HG03103 (cell line): ENCODE measurements at regions not wholly inside any gene's neighbourhood (a gene's known extent, or its start where the extent isn't known, plus 50 kb on each side); places are given as distances from the start of the nearest gene placed in this dataset.

Experiments used
- ATAC-seq: cut with Tn5 transposase; IDR thresholded peaks from one replicate; pipeline ENCODE4 v1.9.1; 2021; ENCODE audit warnings: low read depth; ENCODE audit not compliant: unreplicated experiment

DNA sequence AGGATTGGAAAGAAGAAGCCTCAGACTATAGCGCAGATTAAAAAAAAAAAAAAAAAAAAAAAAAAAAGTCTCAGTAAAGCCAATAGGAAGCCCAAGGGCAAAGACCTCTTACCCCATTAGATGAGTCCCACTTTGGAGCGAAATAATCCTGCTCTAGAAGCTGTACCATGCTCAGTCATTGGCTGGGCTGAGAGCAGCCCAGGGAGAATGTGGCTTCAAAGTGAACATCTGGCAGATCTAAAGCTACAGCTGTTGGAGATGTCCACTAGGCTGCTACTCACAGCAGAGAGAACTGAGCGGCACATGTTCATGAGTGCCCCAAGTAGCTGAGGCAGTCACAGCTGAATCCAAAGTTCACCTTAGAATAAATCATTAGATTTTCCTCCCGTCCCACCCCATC is 560.9 kb downstream of the MED13L start:
- ATAC-seq, result no peak

DNA sequence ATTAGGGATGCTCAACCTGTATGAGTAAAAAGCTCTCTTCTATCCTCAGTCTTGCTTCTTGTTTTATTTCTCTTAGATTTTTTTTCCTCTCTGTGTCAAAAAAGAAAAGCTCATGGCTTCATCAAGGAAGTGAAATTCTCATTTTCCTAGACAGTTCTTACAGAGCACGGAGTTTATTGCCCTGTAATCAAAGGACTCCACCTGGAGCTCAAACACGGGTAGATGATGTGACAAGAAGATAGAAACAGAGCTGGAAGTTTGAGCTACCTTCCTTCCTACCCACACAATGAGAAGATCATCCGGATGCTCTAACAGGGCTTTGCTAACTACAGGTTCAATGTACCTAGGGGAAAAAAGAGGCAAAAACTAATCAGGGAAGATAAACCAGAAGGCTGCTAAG is 564.8 kb downstream of the MED13L start:
- ATAC-seq, result no peak

DNA sequence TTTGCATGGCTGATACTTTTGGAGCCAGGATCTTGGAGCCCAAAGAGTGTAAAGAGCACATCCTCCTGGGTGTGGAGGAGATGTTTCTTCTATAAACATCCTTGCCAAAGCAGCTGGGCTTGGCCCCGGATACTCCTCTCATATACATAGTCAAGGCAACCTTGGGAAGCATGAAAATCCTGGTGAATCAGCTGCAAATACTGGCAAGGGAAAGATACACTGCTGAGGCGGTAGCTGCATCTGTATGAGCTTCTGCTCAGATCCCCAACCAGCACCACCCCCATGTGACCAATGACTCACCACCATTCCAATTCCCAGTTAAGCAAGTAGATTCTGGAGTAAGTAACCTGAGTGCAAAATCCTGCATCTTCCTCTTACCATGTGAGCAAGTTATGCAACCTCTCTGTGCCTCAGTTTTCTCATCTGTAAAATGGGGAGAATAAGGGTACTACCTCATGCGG is 567.4 kb downstream of the MED13L start:
- no peak for ATAC-seq

DNA sequence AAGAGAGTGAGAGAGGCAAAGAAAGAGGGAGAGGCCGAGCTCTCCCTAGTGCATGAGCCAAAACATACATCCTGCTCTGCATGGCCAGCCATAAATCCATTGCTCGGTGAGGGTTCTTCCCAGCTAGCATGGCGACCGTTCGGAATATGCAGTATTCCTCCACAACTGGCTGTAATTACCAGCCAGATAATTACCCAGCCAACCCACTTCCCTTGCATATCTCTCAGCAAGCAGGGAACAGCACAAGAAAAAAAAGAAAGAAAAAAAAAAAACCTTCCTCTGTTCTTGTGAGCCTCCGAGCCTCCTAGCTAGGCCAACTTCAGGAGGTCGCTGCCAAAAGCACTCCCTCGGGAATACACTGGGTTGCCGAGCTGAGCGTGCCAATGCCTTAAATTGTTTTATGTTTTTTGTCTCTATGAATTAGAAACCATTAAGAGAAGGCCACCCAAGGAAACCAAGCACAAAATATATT is 567.9 kb downstream of the MED13L start:
- ATAC-seq, result no peak

DNA sequence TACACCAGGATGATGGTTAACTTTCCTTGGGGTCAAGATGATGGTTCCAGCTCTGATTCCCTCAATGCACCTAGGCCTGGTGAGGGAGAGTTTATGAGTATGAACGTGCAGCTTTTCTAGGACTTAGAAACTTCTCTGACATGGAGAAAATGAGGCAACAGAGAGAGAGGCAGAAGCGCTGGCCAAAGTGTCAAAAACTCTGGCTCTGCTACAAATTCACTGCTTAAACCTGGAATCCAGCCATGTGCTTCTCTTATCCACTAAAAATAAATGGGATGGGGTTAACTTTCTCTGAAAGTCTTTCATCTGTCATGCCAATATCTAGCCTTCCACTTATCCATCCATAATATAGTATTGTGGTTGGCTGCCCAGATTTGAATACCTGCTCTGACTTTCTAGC is 568.7 kb downstream of the MED13L start:
- no peak for ATAC-seq

DNA sequence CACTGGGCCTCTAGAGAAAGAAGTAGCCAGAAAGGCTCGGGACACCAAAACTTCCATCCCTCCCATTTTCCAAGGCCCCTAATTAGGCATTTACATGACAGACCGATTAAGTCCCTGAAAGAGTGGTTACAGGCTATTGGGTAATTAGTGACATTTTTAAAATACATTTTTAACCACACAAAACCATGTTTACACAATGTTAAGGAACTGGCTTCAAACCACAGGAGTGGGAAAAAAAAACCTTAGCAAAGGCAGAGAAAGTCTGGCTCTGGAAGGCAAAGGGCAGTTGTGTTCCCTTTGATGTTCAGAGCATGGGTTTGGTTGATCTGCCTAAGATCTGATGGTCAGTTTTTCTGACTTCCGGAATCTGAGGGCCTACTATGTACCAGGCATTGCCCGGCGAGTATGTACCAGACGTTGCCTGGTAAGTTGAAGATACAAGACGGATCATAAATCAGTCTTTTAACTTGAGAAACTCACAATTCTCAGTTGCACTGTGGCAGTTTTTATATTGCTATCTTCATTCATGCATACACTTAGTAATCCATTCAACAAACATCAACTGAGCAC is 576.5 kb downstream of the MED13L start:
- ATAC-seq, result no peak

DNA sequence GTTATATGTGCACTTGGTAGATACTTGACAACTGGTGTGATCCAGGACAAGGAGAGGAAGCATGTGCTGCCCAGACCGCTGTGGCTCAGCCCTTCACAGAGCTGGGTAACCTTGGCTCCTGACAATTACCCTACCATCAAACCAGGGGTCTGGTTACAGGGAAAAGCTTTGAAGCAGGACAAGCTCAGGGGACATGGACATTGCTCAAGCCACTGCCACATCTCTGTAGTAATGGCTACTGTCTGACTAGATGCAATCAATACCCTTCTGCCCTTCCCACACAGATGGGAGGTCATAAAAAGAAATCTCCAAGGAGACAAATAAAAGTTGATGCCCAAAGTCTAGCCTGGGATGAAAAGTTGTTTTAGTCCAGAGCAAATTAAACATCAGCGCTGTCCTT is 577.4 kb downstream of the MED13L start:
- no peak for ATAC-seq

DNA sequence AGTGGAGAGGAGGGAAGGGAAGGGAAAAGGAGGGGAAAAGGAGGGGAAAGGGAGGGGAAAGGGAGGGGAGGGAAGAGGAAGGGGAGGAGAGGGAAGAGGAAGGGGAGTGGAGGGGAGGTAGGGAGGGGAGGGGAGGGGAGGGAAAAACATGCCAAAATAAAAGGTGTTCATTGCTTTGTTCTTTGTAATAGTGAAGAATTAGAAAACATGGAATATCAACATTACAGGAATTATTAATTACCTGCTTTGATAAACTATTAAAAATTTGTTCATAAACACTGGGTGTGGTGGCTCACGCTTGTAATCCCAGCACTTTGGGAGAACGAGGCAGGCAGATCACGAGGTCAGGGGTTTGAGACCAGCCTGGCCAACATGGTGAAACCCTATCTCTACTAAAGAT is 579.2 kb downstream of the MED13L start:
- no peak for ATAC-seq

DNA sequence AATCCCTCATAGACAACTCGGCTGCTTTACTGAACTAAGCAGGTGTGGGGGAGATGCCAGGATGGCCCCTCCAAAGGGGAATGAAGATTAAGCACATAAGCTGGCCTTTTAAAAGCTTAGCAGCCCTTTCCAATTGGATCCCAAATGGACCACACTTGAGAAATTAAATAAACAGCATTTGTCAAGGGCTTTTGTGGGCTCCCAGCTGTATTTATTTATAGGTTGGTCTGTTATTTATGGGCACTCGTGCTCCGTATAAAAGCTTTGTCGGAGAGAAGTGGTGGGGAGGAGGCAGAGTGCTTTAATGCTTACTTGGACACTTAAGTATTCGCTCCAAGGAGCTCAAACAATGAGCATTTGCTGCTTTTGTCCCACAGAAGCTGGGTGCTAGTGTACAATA is 580.2 kb downstream of the MED13L start:
- no peak for ATAC-seq

DNA sequence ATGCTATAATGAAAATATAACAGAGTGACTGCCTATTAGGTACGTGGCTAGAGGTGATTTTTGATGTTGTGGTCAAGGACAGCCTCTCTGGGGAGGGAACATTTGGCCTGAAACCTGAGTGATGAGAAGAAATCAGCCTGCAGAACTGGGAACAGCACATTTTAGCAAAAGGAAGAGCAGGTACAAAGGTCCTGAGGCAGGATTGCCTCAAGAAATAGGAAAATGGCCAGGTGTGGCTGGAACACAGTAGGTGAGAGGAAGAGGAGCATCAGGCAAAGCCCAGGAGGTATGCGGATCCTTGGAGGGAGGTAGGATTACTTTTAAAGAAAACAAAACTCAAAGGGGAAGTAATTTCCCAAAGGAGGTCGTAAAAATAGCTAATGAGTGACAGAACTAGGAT is 582.9 kb downstream of the MED13L start:
- ATAC-seq, result no peak

DNA sequence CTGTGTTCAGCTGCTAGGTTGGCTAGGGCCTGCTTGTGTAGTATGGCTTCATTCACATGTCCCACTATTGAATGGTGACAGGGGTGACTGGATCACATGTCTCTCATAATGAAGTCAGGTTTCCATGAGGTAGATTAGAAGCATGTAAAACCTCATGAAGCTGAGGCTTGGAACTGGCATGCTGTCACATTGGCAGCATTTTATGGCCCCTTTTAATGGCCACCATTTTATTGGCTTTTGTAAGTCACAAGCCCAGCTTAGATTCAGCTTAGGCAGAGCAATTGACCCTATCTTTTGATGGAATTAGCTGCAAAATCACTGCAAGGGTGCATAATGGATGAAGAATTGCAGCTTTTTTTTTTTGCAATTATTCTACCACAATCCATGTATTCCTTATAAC is 583.5 kb downstream of the MED13L start:
- ATAC-seq, result no peak

DNA sequence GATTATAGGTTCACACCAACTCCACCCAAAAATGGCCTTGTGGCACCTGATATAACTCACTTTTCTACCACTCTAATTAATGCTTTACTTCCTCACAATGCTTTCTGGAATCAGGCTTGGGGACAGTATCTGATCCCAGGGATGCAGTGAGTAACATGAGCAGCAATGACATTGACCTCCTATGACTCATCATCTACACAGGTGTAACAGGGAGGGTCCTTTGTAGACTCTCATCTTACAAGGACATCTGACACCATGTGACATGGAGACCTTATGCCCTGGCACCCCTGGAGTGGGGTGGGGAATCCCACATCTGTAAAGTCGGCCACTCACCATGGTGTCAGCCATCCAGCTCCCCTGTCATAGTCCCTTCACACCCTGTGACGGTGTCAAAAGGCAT is 586.4 kb downstream of the MED13L start:
- ATAC-seq, result no peak

DNA sequence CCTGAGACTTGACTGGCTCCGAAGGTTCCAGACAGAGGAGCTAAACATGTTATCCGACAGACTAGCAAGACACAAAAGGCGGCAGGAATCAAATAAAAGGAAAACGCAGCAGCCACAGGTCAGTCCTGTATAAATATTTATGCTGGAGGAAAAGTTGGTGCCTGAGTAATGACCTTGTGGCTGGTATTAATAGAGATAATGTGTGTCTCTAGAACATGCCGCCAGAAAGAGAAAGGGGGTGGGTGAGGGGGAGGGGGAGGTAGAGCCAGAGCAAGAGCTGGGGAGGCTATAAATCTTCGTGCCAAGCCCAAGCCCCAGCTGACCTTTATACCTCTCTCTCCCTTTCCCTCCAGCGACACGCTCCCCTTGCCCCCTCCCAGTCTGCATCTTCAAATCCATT is 590.4 kb downstream of the MED13L start:
- no peak for ATAC-seq

DNA sequence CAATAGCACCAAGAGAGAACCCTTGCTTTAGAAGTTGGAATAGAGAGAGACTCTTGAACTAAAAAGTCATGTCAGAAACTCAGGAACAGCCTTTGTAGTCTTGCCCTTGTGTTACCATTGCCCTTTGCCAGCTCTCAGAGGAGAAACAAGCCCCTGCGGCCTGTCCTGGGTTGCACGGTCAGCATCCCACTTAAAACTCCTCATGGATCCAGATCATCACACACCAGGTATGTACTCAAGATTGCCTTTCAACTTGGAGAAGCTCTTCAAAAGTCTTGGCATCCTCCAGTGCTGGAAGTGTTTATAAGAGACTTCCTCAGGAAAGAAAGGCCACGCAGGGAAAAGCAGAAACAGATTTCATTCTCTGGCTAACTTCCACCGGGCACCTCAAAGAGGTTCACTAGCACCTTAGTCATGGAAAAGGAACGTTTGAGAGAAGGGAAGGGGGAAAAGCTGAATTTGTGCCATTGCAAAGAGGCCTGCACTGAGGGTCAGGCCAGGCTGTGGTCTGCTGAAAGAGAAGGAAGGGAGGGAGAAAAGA is 594.2 kb downstream of the MED13L start:
- no peak for ATAC-seq

DNA sequence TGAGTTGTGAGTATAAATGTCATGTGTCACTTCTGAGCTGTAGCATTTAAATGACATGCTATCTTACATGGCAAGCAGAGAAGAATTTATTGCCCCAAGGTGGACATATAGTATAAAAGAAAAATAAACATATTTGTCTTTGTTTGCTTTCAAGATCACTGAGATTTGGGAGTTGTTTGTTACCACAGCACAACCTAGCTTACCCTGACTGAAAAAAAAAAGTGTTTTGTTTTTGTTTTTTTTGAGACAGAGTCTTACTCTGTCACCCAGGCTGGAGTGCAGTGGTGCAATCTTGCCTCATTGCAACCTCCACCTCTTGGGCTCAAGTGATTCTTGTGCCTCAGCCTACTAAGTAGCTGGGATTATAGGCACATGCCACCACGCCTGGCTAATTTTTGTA is 596.5 kb downstream of the MED13L start:
- no peak for ATAC-seq

DNA sequence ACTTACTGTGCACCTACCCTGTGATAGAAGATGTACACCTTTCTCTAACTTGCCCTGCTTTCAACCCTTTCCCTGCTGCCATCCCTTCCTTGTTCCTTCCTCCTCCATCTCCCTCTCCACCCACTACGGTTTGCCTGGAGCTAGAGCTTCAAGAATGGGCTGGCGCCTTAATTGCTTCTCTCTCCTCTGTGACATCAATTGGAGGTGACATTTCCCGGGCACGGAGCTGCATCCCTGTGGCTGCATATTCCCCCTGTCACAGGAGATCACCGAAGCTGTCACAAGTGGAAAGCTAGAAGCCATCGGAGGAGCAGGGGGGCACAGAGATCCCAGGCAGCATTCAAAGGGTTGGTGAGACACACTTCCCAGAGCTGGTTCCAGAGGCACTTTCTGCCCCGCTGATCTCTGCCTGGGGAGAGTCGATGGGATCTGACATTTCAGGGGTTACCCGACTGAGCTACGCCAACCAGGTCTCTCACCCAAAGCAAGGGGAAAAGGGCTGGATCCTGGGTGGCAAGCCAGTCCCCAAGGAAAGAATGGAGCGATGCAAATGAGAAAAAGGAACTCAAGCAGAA is 604.9 kb downstream of the MED13L start:
- ATAC-seq, result no peak

DNA sequence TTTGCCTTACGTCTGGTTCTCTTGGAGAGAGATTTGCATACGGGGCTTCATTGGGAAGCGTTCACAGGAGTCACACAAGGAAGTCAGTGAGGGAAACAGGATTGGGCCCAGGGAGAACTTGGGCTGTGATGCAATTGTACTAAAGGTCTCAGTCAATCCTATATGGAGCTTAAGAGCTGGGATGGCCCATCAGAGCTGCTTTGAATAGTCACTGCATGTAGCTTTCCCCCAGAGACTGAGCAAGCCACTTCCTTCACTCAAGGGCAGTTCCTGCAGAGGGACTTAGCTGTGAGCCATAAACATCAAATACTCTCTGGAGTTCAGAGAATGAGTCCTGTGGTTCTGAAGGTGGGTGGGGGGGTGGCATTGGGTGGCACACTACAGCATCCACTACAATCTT is 605.4 kb downstream of the MED13L start:
- no peak for ATAC-seq

DNA sequence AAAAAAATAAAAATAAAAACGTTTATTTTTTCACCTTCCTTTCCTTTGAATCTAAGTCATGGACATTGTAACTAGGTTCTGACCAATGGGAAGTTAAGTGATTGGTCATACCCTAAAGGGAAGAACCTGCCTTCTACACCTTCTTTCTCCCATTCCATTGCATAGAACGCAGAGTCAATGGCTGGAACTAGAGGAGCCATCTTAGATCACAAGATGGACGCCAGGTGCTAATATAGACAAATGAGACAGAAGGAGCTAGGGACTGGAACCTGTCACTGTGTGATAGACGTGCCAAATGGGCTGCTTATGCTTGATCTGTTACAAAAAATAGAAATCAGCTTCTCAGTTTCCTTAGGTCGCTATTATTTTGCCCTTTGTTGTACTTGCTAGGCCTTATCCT is 606.6 kb downstream of the MED13L start:
- no peak for ATAC-seq

DNA sequence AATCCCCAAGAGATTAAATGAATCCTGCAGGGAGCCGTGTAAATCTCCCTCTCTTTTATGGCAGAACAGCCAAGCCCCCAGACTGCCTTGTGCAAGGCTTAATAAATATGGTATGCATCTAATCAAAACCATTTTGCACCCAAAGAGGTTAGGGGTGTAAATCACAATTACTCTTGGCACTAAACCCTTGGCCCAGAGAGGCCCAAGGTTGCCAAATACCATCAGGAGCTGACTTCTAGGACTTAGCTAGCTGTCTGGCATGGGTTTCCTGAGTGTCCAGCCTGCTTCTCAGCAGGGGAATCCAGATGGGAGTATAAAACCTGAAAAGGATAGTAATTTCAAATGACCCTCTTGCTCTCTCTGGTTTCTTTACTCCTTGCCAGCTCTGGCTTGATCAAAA is 610.4 kb downstream of the MED13L start:
- ATAC-seq, result no peak

DNA sequence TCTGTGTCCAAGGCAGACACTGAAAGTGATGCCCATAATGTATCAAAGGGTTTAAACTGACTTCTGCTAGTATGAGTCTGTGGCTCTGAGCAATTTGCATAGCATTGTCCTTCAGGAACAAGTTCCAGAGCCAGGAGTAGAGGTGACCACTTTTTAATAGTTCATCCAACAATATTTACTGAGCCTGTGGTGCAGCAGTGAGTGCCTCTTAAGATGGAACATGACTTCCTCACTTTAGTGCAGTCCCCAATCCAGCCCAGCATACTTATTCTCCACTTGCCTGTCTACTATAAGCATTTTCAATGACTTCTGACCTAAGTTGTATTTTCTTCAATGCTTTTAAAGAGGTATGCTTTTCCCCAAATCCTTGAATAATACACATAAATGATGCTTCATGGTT is 611.3 kb downstream of the MED13L start:
- no peak for ATAC-seq

DNA sequence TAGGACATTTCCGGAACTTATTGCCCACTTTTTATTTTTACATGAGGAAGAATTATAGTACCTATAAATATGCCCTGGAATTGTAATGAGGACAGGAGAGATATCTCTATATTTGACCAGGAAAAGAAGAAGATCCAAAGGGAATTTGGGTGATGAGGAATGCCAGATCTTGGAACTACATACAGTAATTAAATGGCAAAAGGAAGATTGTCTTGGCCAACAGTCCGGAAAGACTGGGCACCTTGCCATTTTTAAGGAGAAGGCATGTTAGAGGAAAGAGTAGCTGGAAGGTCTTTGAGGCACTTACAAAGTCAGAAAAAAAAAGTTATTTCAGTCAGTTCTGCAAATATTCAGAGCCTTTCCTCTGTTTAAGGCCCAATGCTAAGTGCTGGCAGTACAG is 616.4 kb downstream of the MED13L start:
- ATAC-seq, result no peak

DNA sequence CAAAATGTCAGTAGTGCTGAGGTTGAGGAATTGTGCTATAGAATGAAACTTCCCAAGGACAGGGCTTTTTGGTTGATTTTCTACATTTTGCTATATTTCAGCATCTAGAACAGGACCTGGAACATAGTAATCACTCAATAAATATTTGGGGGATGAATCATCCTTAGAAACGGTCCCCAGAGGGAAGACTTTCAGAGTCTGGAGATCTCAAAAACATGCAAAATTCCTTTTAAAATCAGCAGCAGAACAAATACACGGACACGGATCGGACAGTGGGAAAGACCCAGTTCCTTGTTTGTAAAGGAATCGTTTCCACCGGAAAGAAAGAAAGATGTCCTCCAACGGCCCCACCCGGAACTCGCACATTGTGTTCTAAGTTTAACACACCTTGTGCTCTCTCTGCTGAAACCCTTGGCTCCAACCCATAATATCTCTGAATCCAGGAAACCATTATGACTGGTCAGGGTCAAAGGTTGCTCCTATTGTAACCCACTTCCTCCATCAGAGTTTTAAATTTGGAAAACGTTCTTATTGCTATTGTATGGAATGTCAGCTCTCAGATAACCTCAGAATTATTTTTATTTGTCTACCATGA is 617.2 kb downstream of the MED13L start:
- no peak for ATAC-seq
